GM12872 (cell line): ENCODE measurements at regions not wholly inside any gene's neighbourhood (a gene's known extent, or its start where the extent isn't known, plus 50 kb on each side); places are given as distances from the start of the nearest gene placed in this dataset.
A peak's percentile ranks its signal among the peaks of the same experiment; 100 is the strongest.

Source experiments
- TF ChIP-seq, protein P1 (sequence below): IDR thresholded peaks from 3 replicates; pipeline ENCODE4 v1.5.1; 2011; ENCODE audit warnings: low read depth, mild to moderate bottlenecking, low read length, moderate library complexity; ENCODE audit not compliant: insufficient read depth

DNA sequence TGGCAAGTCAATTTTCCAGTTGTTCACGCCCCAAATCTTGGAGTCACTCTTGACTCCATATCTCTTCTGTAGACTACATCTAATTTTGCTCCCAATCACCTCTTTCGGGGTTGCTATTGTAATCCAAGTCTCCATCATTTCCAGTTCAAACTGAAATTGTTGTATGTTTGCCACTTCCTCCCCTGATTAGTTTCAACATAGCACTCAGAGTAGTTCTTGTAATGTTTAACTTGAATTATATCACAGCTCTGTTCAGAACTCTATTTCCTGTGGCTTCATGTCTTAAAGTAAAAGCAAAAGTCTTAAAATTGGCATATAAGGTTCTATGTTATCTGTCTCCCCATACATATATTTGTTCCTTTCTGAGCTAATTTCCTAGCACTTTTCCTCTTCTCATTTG, 348.5 kb upstream of the RIOK2 start:
- TF ChIP-seq, protein P1, sequence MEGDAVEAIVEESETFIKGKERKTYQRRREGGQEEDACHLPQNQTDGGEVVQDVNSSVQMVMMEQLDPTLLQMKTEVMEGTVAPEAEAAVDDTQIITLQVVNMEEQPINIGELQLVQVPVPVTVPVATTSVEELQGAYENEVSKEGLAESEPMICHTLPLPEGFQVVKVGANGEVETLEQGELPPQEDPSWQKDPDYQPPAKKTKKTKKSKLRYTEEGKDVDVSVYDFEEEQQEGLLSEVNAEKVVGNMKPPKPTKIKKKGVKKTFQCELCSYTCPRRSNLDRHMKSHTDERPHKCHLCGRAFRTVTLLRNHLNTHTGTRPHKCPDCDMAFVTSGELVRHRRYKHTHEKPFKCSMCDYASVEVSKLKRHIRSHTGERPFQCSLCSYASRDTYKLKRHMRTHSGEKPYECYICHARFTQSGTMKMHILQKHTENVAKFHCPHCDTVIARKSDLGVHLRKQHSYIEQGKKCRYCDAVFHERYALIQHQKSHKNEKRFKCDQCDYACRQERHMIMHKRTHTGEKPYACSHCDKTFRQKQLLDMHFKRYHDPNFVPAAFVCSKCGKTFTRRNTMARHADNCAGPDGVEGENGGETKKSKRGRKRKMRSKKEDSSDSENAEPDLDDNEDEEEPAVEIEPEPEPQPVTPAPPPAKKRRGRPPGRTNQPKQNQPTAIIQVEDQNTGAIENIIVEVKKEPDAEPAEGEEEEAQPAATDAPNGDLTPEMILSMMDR: no peak

DNA sequence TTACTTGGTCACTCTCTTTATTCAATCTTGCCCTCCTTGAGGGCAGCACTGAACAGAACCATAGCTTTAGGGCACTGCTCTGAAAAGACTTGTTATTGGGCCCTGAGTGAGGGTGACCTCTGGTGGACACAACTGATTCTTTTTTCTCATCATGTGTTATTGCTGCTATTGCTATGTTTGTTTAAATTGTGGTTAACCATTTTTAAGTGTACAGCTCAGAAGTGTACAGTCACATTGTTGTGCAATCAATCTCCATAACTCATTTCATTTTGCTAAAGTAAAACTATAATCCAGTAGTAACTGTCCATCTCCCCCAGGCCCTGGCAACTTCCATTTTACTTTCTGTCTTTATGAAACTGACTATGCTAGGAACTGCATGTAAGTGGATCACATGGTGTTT, 351.1 kb upstream of the RIOK2 start:
- TF ChIP-seq, protein P1: peak; percentile 75

DNA sequence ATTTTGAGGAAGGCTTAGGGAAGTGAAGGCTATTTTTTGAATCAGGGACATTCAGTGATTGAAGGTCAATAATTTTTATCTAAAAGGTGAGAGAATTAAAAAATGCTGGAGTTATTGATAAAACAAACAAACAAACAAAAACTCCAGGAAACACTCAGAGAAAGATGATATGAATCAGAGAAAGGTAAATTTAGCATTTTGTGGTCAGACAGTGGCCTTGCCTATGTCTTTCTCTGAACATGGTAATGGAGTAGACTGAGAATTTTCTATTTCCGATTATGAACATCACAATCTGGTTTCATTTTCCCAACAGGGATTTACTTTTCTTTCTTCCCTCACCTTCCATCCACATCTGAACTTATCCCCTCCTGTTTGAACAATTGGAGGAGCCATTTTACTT, 353.6 kb upstream of the RIOK2 start:
- TF ChIP-seq, protein P1: no peak

DNA sequence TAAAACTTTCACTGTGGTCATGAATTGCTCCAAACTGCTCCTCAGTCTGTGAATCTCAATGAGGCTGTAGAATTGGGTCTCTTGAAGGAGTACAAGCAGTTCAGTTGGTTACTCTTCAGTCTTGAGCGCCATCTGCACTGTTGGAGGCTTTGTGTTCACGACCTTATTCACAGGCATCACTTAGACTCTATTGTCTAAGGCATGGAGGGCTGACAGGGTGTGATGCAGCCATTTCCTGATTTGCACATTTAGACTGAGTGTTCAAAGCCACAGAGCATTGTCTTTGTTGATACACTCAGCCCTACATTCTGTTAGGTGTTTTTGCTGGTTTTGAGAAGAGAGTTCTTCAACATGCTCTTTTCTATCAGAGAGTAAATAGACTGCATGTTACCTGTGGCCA, 355.9 kb upstream of the RIOK2 start:
- TF ChIP-seq, protein P1: no peak

DNA sequence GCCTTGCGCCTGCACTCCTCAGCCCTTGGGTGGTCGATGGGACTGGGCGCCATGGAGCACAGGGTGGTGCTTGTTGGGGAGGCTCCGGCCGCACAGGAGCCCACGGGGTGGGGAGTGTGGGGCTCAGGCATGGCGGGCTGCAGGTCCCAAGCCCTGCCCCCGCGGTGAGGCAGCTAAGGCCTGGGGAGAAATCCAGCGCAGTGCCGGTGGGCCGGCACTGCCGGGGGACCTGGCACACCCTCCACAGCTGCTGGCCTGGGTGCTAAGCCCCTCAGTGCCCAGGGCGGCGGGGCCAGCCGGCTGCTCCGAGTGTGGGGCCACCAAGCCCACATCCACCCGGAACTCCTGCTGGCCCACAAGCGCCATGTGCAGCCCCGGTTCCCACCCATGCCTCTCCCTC, 358.8 kb upstream of the RIOK2 start:
- TF ChIP-seq, protein P1: no peak

DNA sequence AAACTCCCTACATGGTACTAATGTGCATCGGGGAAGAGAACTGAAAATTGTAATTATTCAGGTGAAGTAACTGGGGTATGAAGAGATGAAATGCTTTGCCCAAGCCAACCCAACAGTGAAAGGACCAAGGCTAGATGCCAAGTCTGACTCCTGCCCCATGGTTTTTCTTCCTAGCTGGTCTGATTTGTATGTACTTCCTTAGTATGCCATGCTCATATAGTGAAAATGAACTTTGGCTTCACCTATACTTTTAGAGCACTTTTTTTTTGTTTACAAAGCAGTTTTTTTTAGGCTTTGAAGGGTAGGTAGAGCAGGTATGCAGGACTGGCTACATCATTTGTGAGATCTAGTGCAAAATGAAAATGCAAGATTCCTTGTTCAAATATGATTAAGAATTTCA, 359.4 kb upstream of the RIOK2 start:
- TF ChIP-seq, protein P1: no peak

DNA sequence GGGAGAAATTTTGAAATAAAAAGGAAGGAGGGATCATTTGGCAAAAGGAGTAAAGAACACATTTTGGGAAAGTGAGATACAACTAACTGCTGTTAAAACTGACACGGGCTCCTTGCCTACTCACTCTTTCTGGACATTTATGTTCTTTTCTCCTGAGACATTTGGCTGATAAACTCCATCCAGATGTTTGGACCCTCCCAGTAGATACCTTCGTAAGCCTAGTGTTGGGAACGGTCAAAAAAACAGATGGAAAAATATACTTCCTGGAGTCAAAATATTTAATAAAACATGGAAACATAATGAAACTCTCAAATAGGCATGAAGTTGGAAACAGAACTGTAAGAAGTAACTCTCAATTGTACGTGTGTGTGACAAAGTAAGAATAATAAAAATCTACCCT, 360.1 kb upstream of the RIOK2 start:
- TF ChIP-seq, protein P1: no peak

DNA sequence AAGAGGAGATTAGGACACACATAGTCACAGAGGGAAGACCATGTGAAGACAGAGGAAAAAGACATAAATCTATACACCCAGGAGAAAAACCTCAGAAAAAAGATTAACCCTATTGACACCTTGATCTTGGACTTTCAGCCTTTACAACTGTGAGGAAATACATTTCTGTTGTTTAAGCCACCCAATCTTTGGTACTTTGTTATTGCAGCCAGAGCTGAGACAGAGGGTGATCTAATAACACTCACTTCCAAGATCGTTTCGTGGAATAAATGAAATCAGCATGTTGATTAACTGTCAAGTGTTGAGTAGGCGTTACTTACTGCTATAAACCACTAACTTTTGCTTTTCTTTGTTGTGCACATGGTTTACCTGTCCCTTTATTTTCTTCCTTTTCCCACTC, 361.2 kb upstream of the RIOK2 start:
- TF ChIP-seq, protein P1: no peak
